HCT116 (cell line): ENCODE measurements at regions not wholly inside any gene's neighbourhood (a gene's known extent, or its start where the extent isn't known, plus 50 kb on each side); places are given as distances from the start of the nearest gene placed in this dataset.

Experiments used
- ATAC-seq: fragments of 200-7000 bp; cut with Tn5 transposase; 2 replicates; pipeline ENCODE4 v1.9.1; 2020; ENCODE audit warnings: mild to moderate bottlenecking, moderate library complexity
- BruUV-seq: library from RNA; stranded (reverse); fragments of 400-500 nt; replicated peaks from 2 replicates; lab custom pipeline; 2021; lab: Mats Ljungman, UMichigan
- CTCF ChIA-PET: fragments of 300-600 bp; sonication (Branson Sonifier 250); formaldehyde crosslinking; loops from one replicate; lab custom pipeline; 2021; ENCODE audit warnings: antibody characterized with exemption; lab: Charles Lee
- POLR2A ChIA-PET: fragments of 300-600, 350-600 bp; sonication (Branson Sonifier 250); formaldehyde crosslinking; loops from one replicate; lab custom pipeline; 2021; ENCODE audit warnings: antibody characterized with exemption; lab: Charles Lee
- RAD21 ChIA-PET, 2 experiments: fragments of 300-600 bp; sonication (Branson Sonifier 250); formaldehyde crosslinking; loops; one replicate each; lab custom pipeline; 2023; ENCODE audit warnings: low total read pairs in 2 of 2; ENCODE audit not compliant: uncharacterized antibody in 2 of 2, unreplicated experiment in 2 of 2, low non-redundant PET in 1 of 2; lab: Charles Lee
- DNase-seq: peaks from one replicate; pipeline ENCODE4 v3.0.0-alpha.2; 2010; ENCODE audit warnings: low read depth, low spot score
- H2AFZ ChIP-seq: fragments of 200-600 bp; shearing (Covaris generic), sonication (generic); 2 replicates; pipeline ENCODE4 v1.6.1; 2017; ENCODE audit warnings: low read depth, mixed run types, mixed read lengths, antibody characterized with exemption, low read length; ENCODE audit not compliant: poor library complexity, severe bottlenecking
- H3K27ac ChIP-seq: 2 replicates; pipeline ENCODE4 v1.5.1; 2012; ENCODE audit warnings: low read depth, low read length
- H3K27me3 ChIP-seq: fragments of 200-600 bp; sonication (generic); 2 replicates; pipeline ENCODE4 v1.6.1; 2016; ENCODE audit warnings: mixed run types, low read length, mixed read lengths; ENCODE audit not compliant: insufficient read depth
- H3K36me3 ChIP-seq, 2 experiments: fragments of 200-500 bp in 1 of 2; fragments of 200-600 bp in 1 of 2; sonication (Bioruptor generic) in 1 of 2; sonication (generic) in 1 of 2; 2 replicates each; pipeline versions ENCODE4 v1.5.1 to v1.6.1; 2014 to 2016; ENCODE audit warnings: low read length in 2 of 2, inconsistent platforms in 1 of 2, mixed read lengths in 1 of 2, mixed run types in 1 of 2; ENCODE audit not compliant: insufficient read depth in 2 of 2, control insufficient read depth in 1 of 2
- H3K4me1 ChIP-seq, 2 experiments: fragments of 200-600 bp in 1 of 2; sonication (generic) in 1 of 2; 2 replicates each; pipeline versions ENCODE4 v1.5.1 to v1.6.1; 2012 to 2017; ENCODE audit warnings: low read length in 2 of 2, inconsistent platforms in 1 of 2, mild to moderate bottlenecking in 1 of 2, mixed read lengths in 1 of 2, mixed run types in 1 of 2, moderate library complexity in 1 of 2; ENCODE audit not compliant: insufficient read depth in 2 of 2, control insufficient read depth in 1 of 2
- H3K4me2 ChIP-seq: fragments of 200-600 bp; sonication (generic); 2 replicates; pipeline ENCODE4 v1.6.1; 2017; ENCODE audit warnings: mixed run types, low read length, mixed read lengths
- H3K4me3 ChIP-seq, 2 experiments: fragments of 200-600 bp in 1 of 2; sonication (generic) in 1 of 2; replicated peaks in 1 of 2; 2 replicates each; pipeline ENCODE4 v1.5.1; 2011 to 2016; ENCODE audit warnings: low read length in 2 of 2, control low read depth in 1 of 2, low read depth in 1 of 2, mild to moderate bottlenecking in 1 of 2, mixed read lengths in 1 of 2, mixed run types in 1 of 2
- H3K79me2 ChIP-seq: fragments of 200-600 bp; sonication (generic); 2 replicates; pipeline ENCODE4 v1.6.1; 2017; ENCODE audit warnings: mild to moderate bottlenecking, mixed run types, low read length, moderate library complexity, mixed read lengths; ENCODE audit not compliant: insufficient read depth
- H3K9ac ChIP-seq: fragments of 200-600 bp; sonication (generic); 2 replicates; pipeline ENCODE4 v1.6.1; 2016; ENCODE audit warnings: low read length, mixed read lengths
- H3K9me2 ChIP-seq: fragments of 200-600 bp; sonication (generic), shearing (Covaris generic); 2 replicates; pipeline ENCODE4 v1.6.1; 2017; ENCODE audit warnings: mixed run types, mild to moderate bottlenecking, moderate library complexity; ENCODE audit not compliant: insufficient read depth
- H3K9me3 ChIP-seq, 2 experiments: fragments of 200-500 bp in 1 of 2; fragments of 200-600 bp in 1 of 2; sonication (Bioruptor generic) in 1 of 2; sonication (generic) in 1 of 2; 2 replicates each; pipeline ENCODE4 v1.6.1; 2014 to 2017; ENCODE audit warnings: low read length in 2 of 2, mixed read lengths in 2 of 2, inconsistent platforms in 1 of 2, low read depth in 1 of 2, mild to moderate bottlenecking in 1 of 2, mixed run types in 1 of 2, moderate library complexity in 1 of 2; ENCODE audit not compliant: control insufficient read depth in 1 of 2, insufficient read depth in 1 of 2
- H4K20me1 ChIP-seq: fragments of 200-600 bp; sonication (generic), shearing (Covaris generic); 2 replicates; pipeline ENCODE4 v1.6.1; 2017; ENCODE audit warnings: mixed run types, mild to moderate bottlenecking, moderate library complexity; ENCODE audit not compliant: insufficient read depth
- CBX3 ChIP-seq: IDR thresholded peaks from 2 replicates; pipeline ENCODE4 v1.6.1; 2012; ENCODE audit warnings: low read depth
- ELF1 ChIP-seq: IDR thresholded peaks from 2 replicates; pipeline ENCODE4 v1.6.1; 2012; ENCODE audit warnings: low read depth, borderline replicate concordance
- POLR2A ChIP-seq: IDR thresholded peaks from 2 replicates; pipeline ENCODE4 v1.7.0; 2011; ENCODE audit warnings: borderline replicate concordance; ENCODE audit not compliant: insufficient read depth, insufficient read length; ENCODE audit errors: extremely low read depth
- SIN3A ChIP-seq: IDR thresholded peaks from 2 replicates; pipeline ENCODE4 v1.6.1; 2012; ENCODE audit warnings: low read depth
- TCF7L2 ChIP-seq: IDR thresholded peaks from 2 replicates; pipeline ENCODE4 v1.7.0; 2011; ENCODE audit warnings: borderline replicate concordance, inconsistent platforms; ENCODE audit not compliant: insufficient read depth, insufficient read length; ENCODE audit errors: extremely low read depth
- YY1 ChIP-seq: IDR thresholded peaks from 2 replicates; pipeline ENCODE4 v1.6.1; 2011; ENCODE audit warnings: low read length, low read depth, moderate library complexity, mild to moderate bottlenecking; ENCODE audit not compliant: insufficient replicate concordance; ENCODE audit errors: extremely low read depth
- ZNF274 ChIP-seq: fragments of 200-500 bp; sonication (Bioruptor generic); IDR thresholded peaks from 2 replicates; pipeline ENCODE4 v1.6.1; 2014; ENCODE audit warnings: mild to moderate bottlenecking, low read depth, low read length, inconsistent platforms
- intact Hi-C: fragments of 100-400 bp; cut with micrococcal nuclease; formaldehyde crosslinking; loops from 2 replicates; pipeline ENCODE4 v1.10.0; 2022
- TF ChIP-seq, protein P1 (sequence below): IDR thresholded peaks from 2 replicates; pipeline ENCODE4 v1.6.1; 2012
- TF ChIP-seq, protein P2 (sequence below): IDR thresholded peaks from 2 replicates; pipeline ENCODE4 v1.6.1; 2011; ENCODE audit warnings: mild to moderate bottlenecking, low read length, moderate library complexity; ENCODE audit not compliant: insufficient replicate concordance; ENCODE audit errors: extremely low read depth

DNA sequence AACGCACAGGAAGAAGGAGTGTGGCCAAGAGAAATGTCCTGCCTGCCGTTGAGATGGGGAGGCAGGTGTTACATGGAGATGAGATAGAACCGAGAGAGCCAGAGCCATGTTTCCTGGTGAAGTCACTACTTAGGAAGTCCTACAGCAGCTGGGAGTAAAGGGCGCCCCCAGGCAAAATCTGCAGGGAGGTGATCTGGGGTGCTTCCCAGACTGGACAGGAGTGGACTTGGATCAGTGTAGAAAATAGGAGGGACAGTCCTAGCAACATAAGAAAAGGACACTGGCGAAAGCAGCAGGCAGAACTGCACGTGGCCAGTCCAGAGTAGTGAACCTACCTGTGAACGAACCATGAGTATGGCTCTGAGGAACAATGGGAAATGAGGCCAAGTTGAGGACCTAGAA, 85.3 kb downstream of the CD164 start:
- no peaks in the 10 kb centered on the region for H3K36me3 ChIP-seq
- H2AFZ ChIP-seq = no peak overlapping the region
- ChIA-PET CTCF (no interaction called here), RAD21 (no interaction called here)
- H3K4me2 ChIP-seq = no peak overlapping the region
- ATAC-seq = no peak
- intact Hi-C loops = no loop called here
- no peaks in the 10 kb centered on the region for H3K9me3 ChIP-seq
- BruUV-seq = no TSS peak
- no peaks in the 10 kb centered on the region for H3K79me2 ChIP-seq
- TF ChIP-seq POLR2A (no peak), CBX3 (no peak), TCF7L2 (no peak), SIN3A (no peak), ELF1 (no peak), YY1 (no peak), ZNF274 (no peak)
- TF ChIP-seq, protein P1, sequence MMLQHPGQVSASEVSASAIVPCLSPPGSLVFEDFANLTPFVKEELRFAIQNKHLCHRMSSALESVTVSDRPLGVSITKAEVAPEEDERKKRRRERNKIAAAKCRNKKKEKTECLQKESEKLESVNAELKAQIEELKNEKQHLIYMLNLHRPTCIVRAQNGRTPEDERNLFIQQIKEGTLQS = no peak
- TF ChIP-seq, protein P2, sequence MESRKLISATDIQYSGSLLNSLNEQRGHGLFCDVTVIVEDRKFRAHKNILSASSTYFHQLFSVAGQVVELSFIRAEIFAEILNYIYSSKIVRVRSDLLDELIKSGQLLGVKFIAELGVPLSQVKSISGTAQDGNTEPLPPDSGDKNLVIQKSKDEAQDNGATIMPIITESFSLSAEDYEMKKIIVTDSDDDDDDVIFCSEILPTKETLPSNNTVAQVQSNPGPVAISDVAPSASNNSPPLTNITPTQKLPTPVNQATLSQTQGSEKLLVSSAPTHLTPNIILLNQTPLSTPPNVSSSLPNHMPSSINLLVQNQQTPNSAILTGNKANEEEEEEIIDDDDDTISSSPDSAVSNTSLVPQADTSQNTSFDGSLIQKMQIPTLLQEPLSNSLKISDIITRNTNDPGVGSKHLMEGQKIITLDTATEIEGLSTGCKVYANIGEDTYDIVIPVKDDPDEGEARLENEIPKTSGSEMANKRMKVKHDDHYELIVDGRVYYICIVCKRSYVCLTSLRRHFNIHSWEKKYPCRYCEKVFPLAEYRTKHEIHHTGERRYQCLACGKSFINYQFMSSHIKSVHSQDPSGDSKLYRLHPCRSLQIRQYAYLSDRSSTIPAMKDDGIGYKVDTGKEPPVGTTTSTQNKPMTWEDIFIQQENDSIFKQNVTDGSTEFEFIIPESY = no peak
- TF ChIP-seq, all 23 proteins: peak for 0
- no peak for DNase-seq
- H4K20me1 ChIP-seq = no peaks in the 10 kb centered on the region
- no peaks in the 10 kb centered on the region for H3K27me3 ChIP-seq
- POLR2A ChIA-PET = no interaction called here
- no peak overlapping the region for H3K9ac ChIP-seq
- no peaks in the 10 kb centered on the region for H3K9me2 ChIP-seq
- H3K4me1 ChIP-seq = peaks cover 14 to 32% of the 10 kb centered on the region in 2 experiments; a peak in 3 of 4 replicates
- H3K27ac ChIP-seq = no peak overlapping the region
- H3K4me3 ChIP-seq = no peak overlapping the region
